ENCODE measurements at regions not wholly inside any gene's neighbourhood (a gene's known extent, or its start where the extent isn't known, plus 50 kb on each side); places are given as distances from the start of the nearest gene placed in this dataset.

DNA sequence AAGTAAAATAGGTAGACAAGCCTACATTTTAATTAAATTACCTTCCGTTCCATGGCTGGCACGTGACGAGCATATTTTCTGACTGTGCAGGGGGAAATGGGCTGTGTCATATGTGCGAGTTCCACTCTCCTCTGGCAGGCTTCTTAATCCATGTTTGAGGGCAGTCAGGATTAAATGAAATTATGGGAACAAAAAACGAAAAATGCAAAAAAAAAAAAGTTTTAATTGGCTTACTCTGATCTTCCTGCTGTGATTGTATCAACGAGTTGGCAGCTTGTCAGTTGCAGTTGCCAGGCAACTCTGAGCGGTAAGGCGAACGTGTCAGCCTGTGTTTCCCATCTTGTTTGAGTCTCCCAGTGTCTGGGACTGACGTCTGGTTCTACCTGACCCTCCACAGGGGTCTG lies 302.9 kb upstream of the XYLT1 start:
- Histone ChIP-seq H3K4me3 (ENCODE audit: low read depth, low read length) (no peak overlapping the region), H3K9me3 (ENCODE audit: control insufficient read depth, insufficient read depth, low read depth, low read length) (no peaks in the 10 kb centered on the region), H3K4me1 (ENCODE audit: control insufficient read depth, insufficient read depth, low read length) (no peaks in the 10 kb centered on the region), H3K27ac (ENCODE audit: extremely low read depth, low read depth, low read length) (no peak overlapping the region), H3K36me3 (ENCODE audit: control insufficient read depth in 2 of 2, insufficient read depth in 1 of 2, low read length in 2 of 2) (no peaks in the 10 kb centered on the region)
- CTCF ChIA-PET = no interaction called here
- TF ChIP-seq ZNF19 (tag by site-specific recombination; IDR thresholded peaks at IDR 0.05; ENCODE audit: low read depth) = no peak
- TF ChIP-seq ZNF701 (tag by site-specific recombination; IDR thresholded peaks at IDR 0.05) = no peak
- TF ChIP-seq ZNF664 (tag by site-specific recombination; IDR thresholded peaks at IDR 0.05) = no peak
- TF ChIP-seq GLIS2 (tag by site-specific recombination; IDR thresholded peaks at IDR 0.05) = no peak
- TF ChIP-seq ZFHX2 (tag by site-specific recombination; conservative IDR thresholded peaks at IDR 0.05) = no peak
- POLR2A ChIA-PET = no interaction called here

DNA sequence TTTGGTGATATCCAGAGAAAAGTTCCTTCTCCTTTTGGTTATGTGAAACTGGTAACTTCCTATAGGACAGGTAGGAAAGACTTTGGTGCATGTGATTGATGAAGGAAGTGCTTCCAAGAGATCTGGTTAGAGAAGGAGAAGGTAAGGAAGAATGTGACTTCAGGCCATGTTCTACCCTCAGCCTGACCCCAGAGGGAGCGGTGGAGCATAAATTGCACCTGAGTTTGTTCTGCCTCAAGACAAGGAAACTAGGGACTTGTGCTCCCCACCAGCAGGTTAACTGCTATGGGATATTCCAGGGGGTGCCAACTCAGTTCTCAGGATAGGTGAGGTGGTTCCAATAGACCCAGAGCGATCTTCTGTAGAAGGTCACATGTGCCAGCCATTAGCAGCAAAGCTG lies 299.3 kb upstream of the XYLT1 start:
- H3K4me3 ChIP-seq (ENCODE audit: low read depth, low read length) = no peak overlapping the region
- TF ChIP-seq KLF1 (tag by site-specific recombination; IDR thresholded peaks at IDR 0.05) (no peak), ZNF560 (tag by site-specific recombination; IDR thresholded peaks at IDR 0.05; ENCODE audit: borderline replicate concordance) (no peak), ZNF19 (tag by site-specific recombination; IDR thresholded peaks at IDR 0.05; ENCODE audit: low read depth) (no peak), ZNF837 (tag by site-specific recombination; IDR thresholded peaks at IDR 0.05) (no peak), ZNF391 (tag by site-specific recombination; IDR thresholded peaks at IDR 0.05; ENCODE audit: borderline replicate concordance, low read depth) (no peak), ZNF23 (tag by site-specific recombination; IDR thresholded peaks at IDR 0.05; ENCODE audit: borderline replicate concordance) (no peak), ZNF24 (tag by site-specific recombination; IDR thresholded peaks at IDR 0.05) (no peak), ZNF600 (tag by site-specific recombination; IDR thresholded peaks at IDR 0.05) (no peak)
- TF ChIP-seq, protein P1, sequence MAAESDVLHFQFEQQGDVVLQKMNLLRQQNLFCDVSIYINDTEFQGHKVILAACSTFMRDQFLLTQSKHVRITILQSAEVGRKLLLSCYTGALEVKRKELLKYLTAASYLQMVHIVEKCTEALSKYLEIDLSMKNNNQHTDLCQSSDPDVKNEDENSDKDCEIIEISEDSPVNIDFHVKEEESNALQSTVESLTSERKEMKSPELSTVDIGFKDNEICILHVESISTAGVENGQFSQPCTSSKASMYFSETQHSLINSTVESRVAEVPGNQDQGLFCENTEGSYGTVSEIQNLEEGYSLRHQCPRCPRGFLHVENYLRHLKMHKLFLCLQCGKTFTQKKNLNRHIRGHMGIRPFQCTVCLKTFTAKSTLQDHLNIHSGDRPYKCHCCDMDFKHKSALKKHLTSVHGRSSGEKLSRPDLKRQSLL (tag by site-specific recombination; IDR thresholded peaks at IDR 0.05) = no peak
- ChIA-PET POLR2A (no interaction called here), CTCF (no interaction called here)
- H3K36me3 ChIP-seq (ENCODE audit: control insufficient read depth in 2 of 2, insufficient read depth in 1 of 2, low read length in 2 of 2) = no peaks in the 10 kb centered on the region
- no peaks in the 10 kb centered on the region for H3K4me1 ChIP-seq (ENCODE audit: control insufficient read depth, insufficient read depth, low read length)
- H3K27ac ChIP-seq (ENCODE audit: extremely low read depth, low read depth, low read length) = no peak overlapping the region
- H3K9me3 ChIP-seq (ENCODE audit: control insufficient read depth, insufficient read depth, low read depth, low read length) = no peaks in the 10 kb centered on the region

DNA sequence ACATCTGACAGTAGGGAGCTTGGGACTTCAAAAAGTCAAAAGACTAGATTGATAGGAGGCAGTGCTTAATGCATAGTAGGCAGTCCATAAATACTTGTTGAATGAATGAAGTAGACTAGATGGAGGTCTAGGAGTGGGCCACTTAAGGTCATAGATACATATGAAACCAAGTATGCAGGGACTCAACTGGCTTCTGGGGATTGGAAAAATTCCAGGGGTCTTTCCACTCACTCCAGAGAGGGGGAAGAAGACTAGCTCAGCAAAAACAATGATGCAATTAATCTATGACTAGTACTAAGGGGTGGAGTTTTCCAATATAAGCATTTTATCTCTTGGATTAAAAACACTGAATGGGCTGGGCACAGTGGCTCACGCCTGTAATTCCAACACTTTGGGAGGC lies 298.3 kb upstream of the XYLT1 start:
- no peaks in the 10 kb centered on the region for H3K4me1 ChIP-seq (ENCODE audit: control insufficient read depth, insufficient read depth, low read length)
- H3K9me3 ChIP-seq (ENCODE audit: control insufficient read depth, insufficient read depth, low read depth, low read length) = no peaks in the 10 kb centered on the region
- H3K4me3 ChIP-seq (ENCODE audit: low read depth, low read length) = no peak overlapping the region
- no peak overlapping the region for H3K27ac ChIP-seq (ENCODE audit: extremely low read depth, low read depth, low read length)
- H3K36me3 ChIP-seq (ENCODE audit: control insufficient read depth in 2 of 2, insufficient read depth in 1 of 2, low read length in 2 of 2) = no peaks in the 10 kb centered on the region
- ChIA-PET CTCF (no interaction called here), POLR2A (no interaction called here)
- TF ChIP-seq, protein P2, sequence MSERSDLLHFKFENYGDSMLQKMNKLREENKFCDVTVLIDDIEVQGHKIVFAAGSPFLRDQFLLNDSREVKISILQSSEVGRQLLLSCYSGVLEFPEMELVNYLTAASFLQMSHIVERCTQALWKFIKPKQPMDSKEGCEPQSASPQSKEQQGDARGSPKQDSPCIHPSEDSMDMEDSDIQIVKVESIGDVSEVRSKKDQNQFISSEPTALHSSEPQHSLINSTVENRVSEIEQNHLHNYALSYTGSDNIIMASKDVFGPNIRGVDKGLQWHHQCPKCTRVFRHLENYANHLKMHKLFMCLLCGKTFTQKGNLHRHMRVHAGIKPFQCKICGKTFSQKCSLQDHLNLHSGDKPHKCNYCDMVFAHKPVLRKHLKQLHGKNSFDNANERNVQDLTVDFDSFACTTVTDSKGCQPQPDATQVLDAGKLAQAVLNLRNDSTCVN (tag by site-specific recombination; optimal IDR thresholded peaks at IDR 0.05) = no peak
- TF ChIP-seq ZNF354C (tag by site-specific recombination; IDR thresholded peaks at IDR 0.05; ENCODE audit: borderline replicate concordance, low read depth) = no peak
- TF ChIP-seq YY1 (tag by site-specific recombination; IDR thresholded peaks at IDR 0.05) = no peak
- no peak for TF ChIP-seq ZNF157 (tag by site-specific recombination; IDR thresholded peaks at IDR 0.05)
- TF ChIP-seq, protein P3, sequence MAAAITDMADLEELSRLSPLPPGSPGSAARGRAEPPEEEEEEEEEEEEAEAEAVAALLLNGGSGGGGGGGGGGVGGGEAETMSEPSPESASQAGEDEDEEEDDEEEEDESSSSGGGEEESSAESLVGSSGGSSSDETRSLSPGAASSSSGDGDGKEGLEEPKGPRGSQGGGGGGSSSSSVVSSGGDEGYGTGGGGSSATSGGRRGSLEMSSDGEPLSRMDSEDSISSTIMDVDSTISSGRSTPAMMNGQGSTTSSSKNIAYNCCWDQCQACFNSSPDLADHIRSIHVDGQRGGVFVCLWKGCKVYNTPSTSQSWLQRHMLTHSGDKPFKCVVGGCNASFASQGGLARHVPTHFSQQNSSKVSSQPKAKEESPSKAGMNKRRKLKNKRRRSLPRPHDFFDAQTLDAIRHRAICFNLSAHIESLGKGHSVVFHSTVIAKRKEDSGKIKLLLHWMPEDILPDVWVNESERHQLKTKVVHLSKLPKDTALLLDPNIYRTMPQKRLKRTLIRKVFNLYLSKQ (tag by site-specific recombination; IDR thresholded peaks at IDR 0.05; ENCODE audit: borderline replicate concordance) = no peak
- no peak for TF ChIP-seq WT1 (tag by site-specific recombination; IDR thresholded peaks at IDR 0.05)
- no peak for TF ChIP-seq ZNF433 (tag by site-specific recombination; IDR thresholded peaks at IDR 0.05; ENCODE audit: low read depth)
- TF ChIP-seq, protein P4, sequence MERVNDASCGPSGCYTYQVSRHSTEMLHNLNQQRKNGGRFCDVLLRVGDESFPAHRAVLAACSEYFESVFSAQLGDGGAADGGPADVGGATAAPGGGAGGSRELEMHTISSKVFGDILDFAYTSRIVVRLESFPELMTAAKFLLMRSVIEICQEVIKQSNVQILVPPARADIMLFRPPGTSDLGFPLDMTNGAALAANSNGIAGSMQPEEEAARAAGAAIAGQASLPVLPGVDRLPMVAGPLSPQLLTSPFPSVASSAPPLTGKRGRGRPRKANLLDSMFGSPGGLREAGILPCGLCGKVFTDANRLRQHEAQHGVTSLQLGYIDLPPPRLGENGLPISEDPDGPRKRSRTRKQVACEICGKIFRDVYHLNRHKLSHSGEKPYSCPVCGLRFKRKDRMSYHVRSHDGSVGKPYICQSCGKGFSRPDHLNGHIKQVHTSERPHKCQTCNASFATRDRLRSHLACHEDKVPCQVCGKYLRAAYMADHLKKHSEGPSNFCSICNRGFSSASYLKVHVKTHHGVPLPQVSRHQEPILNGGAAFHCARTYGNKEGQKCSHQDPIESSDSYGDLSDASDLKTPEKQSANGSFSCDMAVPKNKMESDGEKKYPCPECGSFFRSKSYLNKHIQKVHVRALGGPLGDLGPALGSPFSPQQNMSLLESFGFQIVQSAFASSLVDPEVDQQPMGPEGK (tag by site-specific recombination; IDR thresholded peaks at IDR 0.05) = no peak
